ENCODE measurements at regions not wholly inside any gene's neighbourhood (a gene's known extent, or its start where the extent isn't known, plus 50 kb on each side); places are given as distances from the start of the nearest gene placed in this dataset.

GRCh38 chr14:82562881-82563280, 1029.2 kb upstream of the SEL1L start:
- Histone ChIP-seq H3K4me3 (no peak overlapping the region), H3K9me3 (no peaks in the 10 kb centered on the region), H3K36me3 (no peaks in the 10 kb centered on the region), H3K4me1 (ENCODE audit: insufficient read depth) (no peaks in the 10 kb centered on the region), H3K27ac (no peak overlapping the region), H3K27me3 (no peaks in the 10 kb centered on the region)
- 70 to 85% (median 77%) methylated on average over 2 of the region's 2 CpGs for WGBS, 3 donors
- intact Hi-C loops (cut with DNase I): no loop called here
- DNase-seq: no peak
- TF ChIP-seq POLR2A (IDR thresholded peaks at IDR 0.05) (no peak), CTCF (IDR thresholded peaks at IDR 0.05) (no peak), EP300 (IDR thresholded peaks at IDR 0.05) (no peak)

GRCh38 chr14:82565825-82566224, 1032.2 kb upstream of the SEL1L start:
- H3K36me3 ChIP-seq: no peaks in the 10 kb centered on the region
- H3K4me3 ChIP-seq: no peak overlapping the region
- no peaks in the 10 kb centered on the region for H3K9me3 ChIP-seq
- H3K27ac ChIP-seq: no peak overlapping the region
- DNase-seq: no peak
- TF ChIP-seq POLR2A (IDR thresholded peaks at IDR 0.05): no peak
- TF ChIP-seq CTCF (IDR thresholded peaks at IDR 0.05): no peak
- no peak for TF ChIP-seq EP300 (IDR thresholded peaks at IDR 0.05)
- H3K4me1 ChIP-seq (ENCODE audit: insufficient read depth): no peaks in the 10 kb centered on the region
- H3K27me3 ChIP-seq: no peaks in the 10 kb centered on the region
- intact Hi-C loops (cut with DNase I): no loop called here
- WGBS, 3 donors: 92 to 95% (median 93%) methylated on average over 1 of the region's 1 CpG

GRCh38 chr14:82587226-82587625, 1053.6 kb upstream of the SEL1L start:
- WGBS, 3 donors: 51 to 74% (median 69%) methylated on average over 3 of the region's 3 CpGs
- H3K4me3 ChIP-seq: no peak overlapping the region
- H3K27ac ChIP-seq: no peak overlapping the region
- intact Hi-C loops (cut with DNase I): no loop called here
- no peaks in the 10 kb centered on the region for H3K4me1 ChIP-seq (ENCODE audit: insufficient read depth)
- H3K27me3 ChIP-seq: no peaks in the 10 kb centered on the region
- H3K36me3 ChIP-seq: no peaks in the 10 kb centered on the region
- no peak for TF ChIP-seq EP300 (IDR thresholded peaks at IDR 0.05)
- no peak for TF ChIP-seq POLR2A (IDR thresholded peaks at IDR 0.05)
- TF ChIP-seq CTCF (IDR thresholded peaks at IDR 0.05): no peak
- no peaks in the 10 kb centered on the region for H3K9me3 ChIP-seq
- DNase-seq: no peak

GRCh38 chr14:82595466-82595865, 1061.8 kb upstream of the SEL1L start:
- intact Hi-C loops (cut with DNase I): no loop called here
- H3K9me3 ChIP-seq: no peaks in the 10 kb centered on the region

GRCh38 chr14:82602794-82603193, 1069.1 kb upstream of the SEL1L start:
- DNase-seq: no peak
- Histone ChIP-seq H3K9me3 (no peaks in the 10 kb centered on the region), H3K27me3 (no peaks in the 10 kb centered on the region), H3K4me3 (no peak overlapping the region), H3K27ac (no peak overlapping the region), H3K36me3 (no peaks in the 10 kb centered on the region), H3K4me1 (ENCODE audit: insufficient read depth) (no peaks in the 10 kb centered on the region)
- WGBS, 3 donors: 91 to 98% (median 95%) methylated on average over 1 of the region's 1 CpG
- TF ChIP-seq CTCF (IDR thresholded peaks at IDR 0.05) (no peak), POLR2A (IDR thresholded peaks at IDR 0.05) (no peak), EP300 (IDR thresholded peaks at IDR 0.05) (no peak)
- intact Hi-C loops (cut with DNase I): loop anchor here in 1 of 4 donors (5.0 kb wide), 1 partner anchor 395 kb away; no protein-coding TSS in a partner anchor

More at GRCh38 chr14:82595466-82595865, 1061.8 kb upstream of the SEL1L start:
- H3K27ac ChIP-seq: no peak overlapping the region
- H3K4me3 ChIP-seq: no peak overlapping the region
- no peak for TF ChIP-seq EP300 (IDR thresholded peaks at IDR 0.05)
- TF ChIP-seq POLR2A (IDR thresholded peaks at IDR 0.05): no peak
- H3K36me3 ChIP-seq: no peaks in the 10 kb centered on the region
- H3K27me3 ChIP-seq: no peaks in the 10 kb centered on the region
- DNase-seq: no peak
- no peaks in the 10 kb centered on the region for H3K4me1 ChIP-seq (ENCODE audit: insufficient read depth)

All from ovary (tissue), 7 donors.